IPS-11a (cell line): ENCODE measurements at regions not wholly inside any gene's neighbourhood (a gene's known extent, or its start where the extent isn't known, plus 50 kb on each side); places are given as distances from the start of the nearest gene placed in this dataset.

ENCODE experiments used
- H3K4me3 ChIP-seq: one replicate; pipeline ENCODE4 v1.5.1; 2013; ENCODE audit warnings: low read depth, low read length, control low read depth

GRCh38 chr6:91631227-91631626, 1044.4 kb upstream of the MAP3K7 start:
- no peak overlapping the region for H3K4me3 ChIP-seq

DNA sequence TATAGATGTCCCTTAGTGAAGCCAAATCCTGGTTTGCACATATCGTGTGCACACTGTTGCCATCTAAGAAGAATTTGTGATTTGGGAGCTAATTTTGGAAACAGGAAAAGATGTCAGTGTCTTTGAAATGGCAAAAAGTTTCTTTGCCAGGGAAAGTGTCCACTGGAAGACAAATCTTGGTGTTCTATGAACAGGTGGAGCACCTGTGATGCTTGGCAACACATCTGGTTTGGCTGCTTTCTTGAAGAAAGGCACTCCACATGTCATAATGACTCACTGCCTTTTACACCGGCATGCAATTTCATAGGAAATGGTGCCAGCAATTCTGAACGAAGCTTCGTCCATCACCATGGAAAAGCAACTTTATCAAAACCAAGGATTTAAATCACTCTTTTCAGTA, 1040.0 kb upstream of the MAP3K7 start:
- H3K4me3 ChIP-seq = no peak overlapping the region

GRCh38 chr6:91613481-91613880, 1026.6 kb upstream of the MAP3K7 start:
- H3K4me3 ChIP-seq = no peak overlapping the region

DNA sequence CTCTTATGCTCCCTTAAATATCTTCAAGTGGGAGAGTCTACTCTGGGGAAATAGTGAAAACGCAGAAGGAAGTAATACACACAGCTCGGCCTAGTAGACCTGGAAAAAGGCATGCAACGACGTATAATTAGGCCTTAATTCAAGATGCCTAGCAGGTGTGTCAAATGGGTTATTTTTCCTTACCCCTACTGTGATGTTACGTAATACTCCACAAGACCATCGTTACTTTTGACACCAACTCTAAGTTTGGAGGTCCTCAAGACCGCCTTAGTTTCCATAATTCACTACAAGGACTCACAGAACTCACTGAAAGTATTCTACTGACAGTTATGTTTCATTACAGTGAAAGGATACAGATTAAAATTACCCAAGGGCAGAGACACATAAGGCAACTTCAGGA, 1024.3 kb upstream of the MAP3K7 start:
- no peak overlapping the region for H3K4me3 ChIP-seq

DNA sequence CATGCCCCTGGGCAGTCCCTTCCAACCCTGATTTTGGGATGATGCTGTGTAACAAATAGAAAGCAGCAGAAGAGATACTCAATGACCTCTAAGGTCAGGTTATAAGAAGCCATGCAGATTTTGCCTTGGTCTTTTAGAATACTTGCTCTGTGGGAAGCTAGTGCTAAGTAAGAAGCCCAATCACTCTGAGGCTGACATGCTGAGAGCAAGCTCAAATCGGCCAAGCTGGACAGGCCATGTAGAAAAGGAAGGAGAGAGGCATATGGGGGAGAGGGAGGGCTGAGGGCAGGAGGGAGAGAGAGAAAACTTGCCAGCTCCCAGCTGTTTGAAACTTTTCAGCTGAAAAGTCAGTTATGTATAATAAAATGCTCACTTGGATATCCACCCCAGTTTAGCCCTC, 1021.6 kb upstream of the MAP3K7 start:
- H3K4me3 ChIP-seq = no peak overlapping the region

DNA sequence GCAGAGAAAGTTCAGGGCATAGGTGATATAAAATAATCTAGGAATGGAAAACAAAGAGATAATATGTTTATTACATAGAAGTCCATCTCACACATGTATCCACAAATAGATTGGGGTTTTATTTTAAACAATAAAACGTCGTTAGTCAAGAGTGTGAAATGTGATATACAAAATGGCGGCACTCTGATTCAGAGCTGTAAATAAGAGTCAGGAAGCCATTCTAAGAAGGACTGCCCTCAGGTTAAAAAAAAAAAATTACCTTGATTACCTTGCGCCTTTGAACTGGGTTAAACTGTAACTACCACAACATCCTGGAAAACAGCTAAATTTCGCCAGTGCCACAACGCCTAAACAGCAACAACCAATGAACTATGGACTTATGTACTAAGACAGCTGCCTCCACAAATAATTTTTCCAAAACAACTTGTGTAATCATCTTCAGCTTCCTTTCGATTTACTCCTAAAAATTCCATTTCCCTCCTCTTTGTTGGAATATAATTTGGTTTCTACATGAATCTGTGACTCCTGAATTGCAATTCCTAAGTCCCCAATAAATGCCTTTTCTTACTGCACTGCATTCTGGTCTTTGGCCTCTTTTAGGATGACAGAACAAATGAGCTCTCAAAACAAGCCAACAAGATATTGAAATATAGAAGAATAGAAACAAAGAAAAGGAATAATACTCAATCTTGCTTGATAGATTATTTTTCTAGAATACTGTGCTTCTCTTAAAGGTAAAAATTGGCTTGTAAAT, 1019.5 kb upstream of the MAP3K7 start:
- H3K4me3 ChIP-seq = no peak overlapping the region

DNA sequence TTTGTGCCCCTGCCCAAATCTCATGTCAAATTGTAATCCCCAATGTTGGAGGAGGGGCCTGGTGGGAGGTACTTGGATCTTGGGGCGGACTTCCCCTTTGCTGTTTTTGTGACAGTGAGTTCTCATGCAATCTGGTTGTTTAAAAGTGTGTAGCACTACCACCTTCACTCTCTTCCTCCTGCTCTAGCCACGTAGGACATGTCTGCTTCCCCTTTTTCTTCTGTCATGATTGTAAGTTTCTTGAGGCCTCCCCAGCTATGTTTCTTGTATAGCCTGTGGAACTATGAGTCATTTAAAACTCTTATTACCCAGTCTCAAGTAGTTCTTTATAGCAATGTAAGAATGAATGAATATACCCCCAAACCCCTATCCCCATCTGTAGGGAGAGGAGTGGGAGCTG, 1013.7 kb upstream of the MAP3K7 start:
- no peak overlapping the region for H3K4me3 ChIP-seq

- no peak overlapping the region for H3K4me3 ChIP-seq
These were observed 1003.3 kb upstream of the MAP3K7 start for GRCh38 chr6:91590191-91590590.

DNA sequence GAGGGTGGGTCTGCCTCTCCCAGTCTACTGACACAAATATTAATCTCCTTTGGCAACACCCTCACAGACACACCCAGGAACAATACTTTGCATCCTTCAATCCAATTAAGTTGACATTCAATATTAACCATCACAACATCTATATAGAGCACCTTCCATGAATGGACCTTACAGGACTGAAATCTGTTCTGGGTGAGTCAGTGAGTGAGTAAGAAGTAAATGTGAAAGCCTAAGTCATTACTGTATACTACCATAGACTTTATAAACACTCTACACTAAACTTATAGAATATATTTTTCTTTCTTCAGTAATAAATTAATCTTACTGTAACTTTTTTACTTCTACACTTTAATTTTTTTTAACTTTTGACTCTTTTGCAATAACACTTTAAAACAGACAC, 993.8 kb upstream of the MAP3K7 start:
- no peak overlapping the region for H3K4me3 ChIP-seq

- no peak overlapping the region for H3K4me3 ChIP-seq
These were observed 988.2 kb upstream of the MAP3K7 start for GRCh38 chr6:91575032-91575431.

- H3K4me3 ChIP-seq = no peak overlapping the region
These were observed 987.0 kb upstream of the MAP3K7 start for GRCh38 chr6:91573826-91574416.

DNA sequence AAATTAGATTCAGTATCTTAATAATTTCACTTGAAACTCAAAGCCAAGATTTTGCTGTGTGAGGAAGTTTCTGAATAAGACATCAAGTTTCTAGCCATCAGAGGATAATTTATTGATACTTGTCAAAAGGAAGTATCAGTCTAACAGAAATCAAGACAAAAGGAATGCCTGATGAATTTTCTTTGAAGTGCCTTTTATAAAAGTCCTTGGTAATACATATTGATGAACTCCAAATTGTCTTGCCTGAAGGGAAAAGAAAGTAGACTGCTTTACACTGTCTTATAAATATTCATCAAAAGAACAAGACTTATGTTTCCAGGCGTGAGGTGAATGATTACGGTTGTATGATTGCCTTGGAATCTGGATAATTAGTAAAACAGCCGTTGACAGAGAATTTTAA, 986.0 kb upstream of the MAP3K7 start:
- no peak overlapping the region for H3K4me3 ChIP-seq

DNA sequence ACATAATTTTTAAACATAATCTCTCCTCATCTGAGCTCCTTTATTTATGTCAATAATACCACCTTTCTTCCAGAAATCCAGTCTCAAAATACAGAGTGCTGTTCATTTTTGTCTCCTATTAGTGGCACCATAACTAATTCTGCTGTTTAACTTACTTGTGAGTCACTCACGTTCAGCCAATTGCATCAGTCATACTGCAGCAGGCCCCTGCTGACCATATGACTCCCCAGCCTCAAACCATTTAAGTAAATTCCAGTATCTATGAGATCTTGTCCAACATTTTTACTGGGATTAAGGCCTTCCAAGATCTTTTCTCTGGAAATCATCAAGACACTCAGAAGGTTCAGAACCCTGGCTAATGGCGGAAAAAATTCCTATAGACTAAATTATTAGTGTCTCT, 982.2 kb upstream of the MAP3K7 start:
- H3K4me3 ChIP-seq = no peak overlapping the region

GRCh38 chr6:91566467-91566866, 979.6 kb upstream of the MAP3K7 start:
- no peak overlapping the region for H3K4me3 ChIP-seq

- H3K4me3 ChIP-seq = no peak overlapping the region
These were observed 978.3 kb upstream of the MAP3K7 start for GRCh38 chr6:91565207-91565606.

DNA sequence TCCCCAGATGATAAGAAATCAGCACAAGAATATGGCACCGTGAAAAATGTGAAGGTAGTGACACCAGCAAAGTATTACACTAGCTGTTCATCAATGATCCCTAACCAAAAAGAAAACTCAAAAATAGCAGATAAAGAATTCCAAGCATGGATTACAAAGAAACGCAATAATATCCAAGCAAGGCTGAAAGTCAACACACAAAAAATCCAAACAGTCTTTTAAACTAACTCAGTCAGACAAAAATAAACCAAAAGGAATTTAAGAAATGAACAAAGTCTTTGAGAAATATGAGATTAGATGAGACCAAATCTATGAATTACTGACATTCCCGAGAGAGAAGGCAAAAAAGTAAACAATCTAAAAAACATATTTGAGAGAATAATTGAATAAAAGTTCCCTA, 976.1 kb upstream of the MAP3K7 start:
- no peak overlapping the region for H3K4me3 ChIP-seq

GRCh38 chr6:91560409-91560808, 973.5 kb upstream of the MAP3K7 start:
- H3K4me3 ChIP-seq = no peak overlapping the region

GRCh38 chr6:91540902-91541301, 954.0 kb upstream of the MAP3K7 start:
- no peak overlapping the region for H3K4me3 ChIP-seq

DNA sequence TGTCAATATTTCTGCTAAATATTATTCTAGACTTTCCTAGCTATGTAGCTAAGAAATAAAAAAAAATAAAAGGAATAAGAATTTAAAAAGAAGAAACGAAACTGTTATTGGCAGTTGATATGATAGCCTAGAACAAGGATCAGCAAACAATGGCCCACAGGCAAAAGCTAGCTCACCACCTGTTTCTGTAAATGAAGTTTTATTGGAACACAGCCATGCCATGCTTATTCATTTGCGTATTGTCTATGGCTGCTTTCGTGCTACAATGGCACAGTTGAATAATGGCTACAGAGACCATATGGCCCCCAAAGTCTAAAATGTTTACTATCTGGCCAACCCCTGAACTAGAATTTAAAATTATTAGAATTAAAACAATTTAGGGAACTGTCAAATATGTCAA, 952.6 kb upstream of the MAP3K7 start:
- H3K4me3 ChIP-seq = no peak overlapping the region

DNA sequence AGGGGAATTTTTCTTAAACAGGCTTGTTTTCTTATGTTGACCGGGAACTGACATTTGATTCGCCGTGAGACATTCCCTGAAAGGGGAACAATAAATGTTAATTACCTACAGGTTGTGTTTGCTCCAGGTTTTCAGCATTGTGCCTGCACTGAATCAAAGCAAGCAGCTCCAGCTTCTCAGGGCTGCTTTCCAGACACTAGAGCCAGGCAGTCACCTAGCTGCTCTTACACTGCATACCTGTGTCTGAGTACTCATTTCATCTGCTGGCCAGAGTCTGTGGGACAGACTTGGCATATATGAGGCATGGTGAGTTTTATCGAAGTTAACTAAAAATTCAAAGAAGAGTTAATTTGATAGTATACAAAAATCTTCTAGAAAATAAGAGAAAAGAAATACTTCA, 951.8 kb upstream of the MAP3K7 start:
- H3K4me3 ChIP-seq = no peak overlapping the region

DNA sequence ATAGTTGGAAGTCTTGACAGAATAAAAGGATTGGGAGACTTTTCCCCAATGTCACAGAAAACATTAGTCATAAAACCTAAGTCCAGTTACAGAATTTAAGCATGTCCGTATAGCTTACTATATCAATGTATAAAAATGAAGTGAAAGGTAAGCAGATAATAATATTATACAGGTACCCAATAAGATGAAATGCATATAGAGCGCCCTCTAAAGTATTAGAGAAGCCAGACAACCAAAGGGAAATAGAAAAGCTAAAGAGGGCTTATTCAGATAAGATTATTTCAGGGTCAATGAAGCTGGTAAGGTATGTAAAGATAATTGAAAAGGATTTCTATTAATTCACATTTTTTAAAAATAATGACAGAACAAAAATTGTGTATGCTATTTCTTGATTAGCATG, 947.7 kb upstream of the MAP3K7 start:
- H3K4me3 ChIP-seq = no peak overlapping the region

DNA sequence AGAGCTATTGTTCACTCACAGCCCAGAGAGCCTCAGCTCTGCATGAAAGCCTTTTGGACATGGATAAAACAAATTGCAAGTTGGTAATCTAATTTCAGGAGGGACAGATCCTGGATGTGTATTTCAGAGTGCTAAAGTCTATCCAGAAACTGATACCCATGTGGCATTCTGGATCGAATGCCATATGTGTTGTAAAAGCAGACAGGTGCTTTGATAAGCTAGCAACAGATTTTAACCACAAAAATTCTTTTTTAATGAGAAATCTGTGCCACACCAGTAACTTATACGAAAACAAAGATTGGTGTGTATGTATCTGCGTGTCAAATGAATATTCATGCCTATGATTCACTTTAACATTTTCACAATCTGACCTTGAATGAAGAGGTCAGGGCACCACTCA, 936.6 kb upstream of the MAP3K7 start:
- H3K4me3 ChIP-seq = no peak overlapping the region

- no peak overlapping the region for H3K4me3 ChIP-seq
These were observed 935.1 kb upstream of the MAP3K7 start for GRCh38 chr6:91521999-91522398.
